Thoracic aorta (tissue), 2 donors: ENCODE measurements at regions not wholly inside any gene's neighbourhood (a gene's known extent, or its start where the extent isn't known, plus 50 kb on each side); places are given as distances from the start of the nearest gene placed in this dataset.

Experiments used
- ATAC-seq: fragments of 150-250 bp; one replicate; pipeline ENCODE4 v1.8.0; 2017; ENCODE audit warnings: low read depth; ENCODE audit not compliant: insufficient number of reproducible peaks, low FRiP score
- DNase-seq: peaks from one replicate; pipeline ENCODE4 v3.0.0-alpha.2; 2020; ENCODE audit warnings: low spot score
- H3K27ac ChIP-seq, 2 donors: fragments of 200-600 bp; sonication (generic); 1 replicate in 1 of 2; 2 replicates in 1 of 2; pipeline ENCODE4 v1.5.1; 2016; ENCODE audit warnings: mild to moderate bottlenecking in 2 of 2, moderate library complexity in 2 of 2
- H3K27me3 ChIP-seq: fragments of 200-600 bp; sonication (generic); replicated peaks from 2 replicates; pipeline ENCODE4 v1.6.0; 2016; ENCODE audit warnings: mild to moderate bottlenecking; ENCODE audit not compliant: insufficient read depth
- H3K36me3 ChIP-seq: fragments of 200-600 bp; sonication (generic); one replicate; pipeline ENCODE4 v1.5.1; 2016
- H3K4me1 ChIP-seq, 2 donors: fragments of 200-600 bp; sonication (generic); 1 replicate in 1 of 2; 2 replicates in 1 of 2; pipeline versions ENCODE4 v1.5.1 to v1.6.0; 2016; ENCODE audit warnings: low read depth in 2 of 2, mild to moderate bottlenecking in 1 of 2; ENCODE audit not compliant: control insufficient read depth in 1 of 2
- H3K4me3 ChIP-seq: fragments of 200-600 bp; sonication (generic); 2 replicates; pipeline ENCODE4 v1.5.1; 2016; ENCODE audit warnings: mild to moderate bottlenecking
- H3K9me3 ChIP-seq: fragments of 200-600 bp; sonication (generic); 2 replicates; pipeline ENCODE4 v1.5.1; 2016
- TF ChIP-seq, protein P1 (sequence below): fragments of 200-600 bp; sonication (generic); IDR thresholded peaks from one replicate; pipeline ENCODE4 v1.5.1; 2019; ENCODE audit warnings: antibody characterized with exemption

DNA sequence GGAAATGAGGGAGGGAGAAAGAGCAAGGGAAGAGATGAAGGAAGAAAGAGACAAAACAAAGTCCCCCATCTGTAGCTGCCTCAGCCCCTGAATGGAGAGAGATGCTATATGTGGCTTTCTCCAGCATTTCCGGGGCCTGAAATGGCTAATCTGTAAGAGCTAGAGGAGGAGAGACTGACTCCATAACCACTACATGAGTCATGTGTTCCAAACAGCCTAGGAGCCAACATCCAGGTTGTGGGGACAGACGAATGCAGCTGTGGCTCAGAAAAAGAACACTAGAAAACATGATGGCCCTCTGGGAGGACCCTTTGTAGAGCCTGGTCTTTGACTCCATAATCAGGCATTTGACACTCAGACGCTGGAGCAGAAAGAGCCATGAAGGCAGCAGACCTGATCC lies 292.0 kb upstream of the ZNF507 start:
- H3K9me3 ChIP-seq = no peaks in the 10 kb centered on the region

DNA sequence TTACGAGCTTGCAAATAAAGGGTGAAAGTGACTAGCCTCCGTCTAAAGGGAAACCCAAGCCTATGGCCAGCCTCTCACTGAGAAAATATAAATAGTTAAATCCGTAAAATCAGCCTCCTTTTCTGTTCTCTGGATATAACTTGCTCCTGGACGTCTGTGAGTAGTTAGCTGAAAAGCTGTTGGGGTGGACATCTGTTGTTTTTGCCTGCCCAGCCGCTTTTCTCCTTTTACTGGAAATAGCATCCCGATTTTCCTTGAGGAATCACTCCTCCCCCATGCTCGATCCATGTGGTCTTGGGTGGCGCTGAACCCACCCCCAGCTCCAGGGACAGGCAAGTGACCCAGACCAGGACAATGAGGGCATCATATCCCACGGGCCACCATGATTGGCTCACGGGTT lies 291.5 kb upstream of the ZNF507 start:
- no peaks in the 10 kb centered on the region for H3K27me3 ChIP-seq
- ATAC-seq (no peak), DNase-seq (no peak)
- TF ChIP-seq, protein P1, sequence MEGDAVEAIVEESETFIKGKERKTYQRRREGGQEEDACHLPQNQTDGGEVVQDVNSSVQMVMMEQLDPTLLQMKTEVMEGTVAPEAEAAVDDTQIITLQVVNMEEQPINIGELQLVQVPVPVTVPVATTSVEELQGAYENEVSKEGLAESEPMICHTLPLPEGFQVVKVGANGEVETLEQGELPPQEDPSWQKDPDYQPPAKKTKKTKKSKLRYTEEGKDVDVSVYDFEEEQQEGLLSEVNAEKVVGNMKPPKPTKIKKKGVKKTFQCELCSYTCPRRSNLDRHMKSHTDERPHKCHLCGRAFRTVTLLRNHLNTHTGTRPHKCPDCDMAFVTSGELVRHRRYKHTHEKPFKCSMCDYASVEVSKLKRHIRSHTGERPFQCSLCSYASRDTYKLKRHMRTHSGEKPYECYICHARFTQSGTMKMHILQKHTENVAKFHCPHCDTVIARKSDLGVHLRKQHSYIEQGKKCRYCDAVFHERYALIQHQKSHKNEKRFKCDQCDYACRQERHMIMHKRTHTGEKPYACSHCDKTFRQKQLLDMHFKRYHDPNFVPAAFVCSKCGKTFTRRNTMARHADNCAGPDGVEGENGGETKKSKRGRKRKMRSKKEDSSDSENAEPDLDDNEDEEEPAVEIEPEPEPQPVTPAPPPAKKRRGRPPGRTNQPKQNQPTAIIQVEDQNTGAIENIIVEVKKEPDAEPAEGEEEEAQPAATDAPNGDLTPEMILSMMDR = no peak
- H3K27ac ChIP-seq = no peak overlapping the region
- H3K9me3 ChIP-seq = no peaks in the 10 kb centered on the region
- no peaks in the 10 kb centered on the region for H3K36me3 ChIP-seq
- no peaks in the 10 kb centered on the region for H3K4me1 ChIP-seq
- H3K4me3 ChIP-seq = no peak overlapping the region

More for the DNA sequence above, 292.0 kb upstream of the ZNF507 start:
- ATAC-seq (no peak), DNase-seq (no peak)
- Histone ChIP-seq H3K27ac (no peak overlapping the region), H3K27me3 (no peaks in the 10 kb centered on the region), H3K4me1 (no peaks in the 10 kb centered on the region), H3K4me3 (no peak overlapping the region), H3K36me3 (no peaks in the 10 kb centered on the region)
- TF ChIP-seq, protein P1 = no peak

DNA sequence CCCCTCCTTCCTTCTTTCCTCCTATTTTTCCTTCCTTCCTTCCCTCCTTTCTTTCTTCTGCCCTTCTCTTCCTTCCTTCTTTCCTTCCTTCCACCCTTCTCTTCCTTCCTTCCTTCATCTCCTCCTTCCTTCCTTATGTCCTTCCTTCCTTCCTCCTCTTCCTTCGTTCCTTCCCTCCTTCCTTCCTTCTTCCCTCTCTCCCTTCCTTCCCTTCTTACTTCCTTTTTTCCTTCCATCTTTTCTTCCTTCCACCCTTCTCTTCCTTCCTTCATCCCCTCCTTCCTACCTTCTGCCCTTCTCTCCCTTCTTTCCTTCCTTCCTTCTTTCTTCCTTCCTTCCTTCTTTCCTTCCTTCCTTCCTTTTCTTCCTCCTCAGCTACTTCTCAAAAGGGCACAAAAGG lies 287.3 kb upstream of the ZNF507 start:
- H3K4me3 ChIP-seq = no peak overlapping the region
- TF ChIP-seq, protein P1 = no peak
- no peaks in the 10 kb centered on the region for H3K9me3 ChIP-seq
- no peaks in the 10 kb centered on the region for H3K27me3 ChIP-seq
- no peak overlapping the region for H3K27ac ChIP-seq
- ATAC-seq (no peak), DNase-seq (no peak)
- no peaks in the 10 kb centered on the region for H3K36me3 ChIP-seq
- H3K4me1 ChIP-seq = no peaks in the 10 kb centered on the region

DNA sequence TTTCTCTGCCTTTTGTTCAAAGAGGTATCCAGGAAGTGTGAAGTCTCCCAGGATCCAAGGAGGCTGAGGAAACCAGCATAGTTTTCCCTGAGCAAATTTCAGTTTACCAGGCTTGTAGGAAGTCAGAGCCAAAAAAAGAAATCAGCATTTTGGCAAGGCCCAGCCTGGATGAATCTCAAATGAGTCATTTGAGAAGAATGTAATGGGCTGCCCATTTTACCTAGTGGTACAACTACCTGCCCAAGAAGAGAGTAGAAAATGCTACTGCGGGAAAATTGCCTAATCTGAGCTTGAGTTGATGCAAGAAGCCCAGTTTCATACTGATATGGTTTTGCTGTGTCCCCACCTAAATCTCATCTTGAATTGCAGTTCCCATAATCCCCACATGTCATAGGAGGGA lies 284.1 kb upstream of the ZNF507 start:
- no peak overlapping the region for H3K27ac ChIP-seq
- DNase-seq (no peak), ATAC-seq (no peak)
- TF ChIP-seq, protein P1 = no peak
- no peak overlapping the region for H3K4me3 ChIP-seq
- no peaks in the 10 kb centered on the region for H3K9me3 ChIP-seq
- H3K27me3 ChIP-seq = no peaks in the 10 kb centered on the region
- H3K4me1 ChIP-seq = no peaks in the 10 kb centered on the region
- no peaks in the 10 kb centered on the region for H3K36me3 ChIP-seq

DNA sequence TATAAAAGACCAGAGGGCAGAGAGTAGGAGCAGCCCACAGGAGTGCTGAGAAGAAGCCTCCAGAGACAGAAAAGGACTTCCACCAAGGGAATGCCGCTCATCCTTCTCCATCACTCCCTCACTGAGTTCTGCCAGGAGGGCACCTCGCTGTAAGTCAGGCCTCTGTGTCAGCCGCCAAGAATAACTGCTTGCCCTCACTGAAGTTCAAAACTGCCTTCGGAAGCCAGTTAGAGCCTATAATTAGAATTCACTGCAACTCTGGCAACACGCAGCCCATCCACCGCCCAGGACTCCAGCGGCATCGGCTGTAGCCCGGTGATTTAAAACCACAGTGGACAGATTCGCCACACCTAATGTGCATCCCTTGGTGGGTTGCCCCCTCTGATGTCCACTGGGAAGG lies 281.8 kb upstream of the ZNF507 start:
- Histone ChIP-seq H3K36me3 (no peaks in the 10 kb centered on the region), H3K27me3 (no peaks in the 10 kb centered on the region), H3K27ac (no peak overlapping the region), H3K4me1 (no peaks in the 10 kb centered on the region), H3K9me3 (no peaks in the 10 kb centered on the region), H3K4me3 (no peak overlapping the region)
- no peak for ATAC-seq
- DNase-seq = no peak
- TF ChIP-seq, protein P1 = no peak
